ENCODE measurements at regions not wholly inside any gene's neighbourhood (a gene's known extent, or its start where the extent isn't known, plus 50 kb on each side); places are given as distances from the start of the nearest gene placed in this dataset.

DNA sequence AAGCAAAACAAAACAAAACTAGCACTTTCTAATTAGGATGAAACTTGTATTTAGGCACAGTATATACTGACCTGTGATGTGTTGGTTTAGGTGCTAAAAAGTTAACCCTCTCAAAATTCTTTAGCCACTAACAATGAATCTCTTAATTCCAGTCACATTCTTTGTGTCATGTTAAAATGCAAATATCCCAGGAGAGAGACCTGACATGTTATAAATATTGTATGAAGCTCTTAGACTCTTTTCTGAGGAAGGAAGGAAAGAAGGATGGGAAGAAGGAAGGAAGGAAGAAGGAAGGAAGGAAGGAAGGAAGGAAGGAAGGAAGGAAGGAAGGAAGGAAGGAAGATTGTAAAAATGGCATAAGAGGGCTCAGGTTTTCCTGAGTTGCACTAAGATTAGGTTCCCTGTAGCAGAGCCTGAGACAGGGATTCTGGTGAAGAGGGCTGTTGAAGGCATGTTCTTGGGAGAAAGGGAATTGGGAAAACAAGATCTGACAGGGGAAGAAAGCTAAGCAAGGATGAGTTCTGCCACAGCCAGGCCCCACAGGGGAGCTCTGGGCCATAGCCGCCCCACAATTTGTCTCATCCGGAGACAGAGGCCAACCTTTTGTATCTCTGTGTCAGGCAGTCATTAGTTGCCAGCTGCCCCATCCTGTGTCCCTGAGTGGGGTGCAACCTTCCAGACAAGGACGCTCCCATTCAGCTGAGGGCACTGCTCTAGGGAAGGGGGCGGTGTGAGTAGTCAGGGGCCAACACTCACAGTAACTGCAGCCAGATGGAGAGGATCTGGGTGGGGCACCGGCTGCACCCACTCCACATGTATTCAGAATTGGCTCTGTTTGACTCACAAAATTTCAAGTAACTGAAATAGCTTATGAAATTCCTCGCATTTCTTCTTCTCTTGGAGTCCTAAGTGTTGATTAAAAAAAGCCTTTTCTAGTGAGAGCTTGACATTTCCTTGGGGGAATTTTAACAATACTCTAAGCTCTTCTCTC, 189.3 kb upstream of the ARG1 start:
- TF ChIP-seq CTCF (IDR thresholded peaks at IDR 0.05): no peak
- TF ChIP-seq POLR2A (IDR thresholded peaks at IDR 0.05): no peak
